OCI-LY1 (cell line): ENCODE measurements at regions not wholly inside any gene's neighbourhood (a gene's known extent, or its start where the extent isn't known, plus 50 kb on each side); places are given as distances from the start of the nearest gene placed in this dataset.

Experiments
- CTCF ChIP-seq: fragments of 200-600 bp; sonication (generic), shearing (Covaris generic); IDR thresholded peaks from 2 replicates; pipeline ENCODE4 v1.5.1; 2017; ENCODE audit warnings: mild to moderate bottlenecking, antibody characterized with exemption, low read length, moderate library complexity, mixed read lengths
- EZH2 ChIP-seq: fragments of 200-600 bp; sonication (generic), shearing (Covaris generic); IDR thresholded peaks from 2 replicates; pipeline ENCODE4 v1.8.0; 2017; ENCODE audit warnings: borderline replicate concordance, mixed run types, mild to moderate bottlenecking, antibody characterized with exemption, low read length, moderate library complexity, mixed read lengths

GRCh38 chr21:24705201-24705600, 902.1 kb downstream of the MRPL39 start:
- no peak for TF ChIP-seq CTCF
- TF ChIP-seq EZH2 = no peak
